H1 (cell line): ENCODE measurements at regions not wholly inside any gene's neighbourhood (a gene's known extent, or its start where the extent isn't known, plus 50 kb on each side); places are given as distances from the start of the nearest gene placed in this dataset.

Experiments
- CTCF ChIA-PET: fragments of 300-600 bp; sonication (Branson Sonifier 250); formaldehyde crosslinking; loops from one replicate; lab custom pipeline; 2021; ENCODE audit not compliant: partially characterized antibody; lab: Charles Lee
- POLR2A ChIA-PET: fragments of 300-600 bp; sonication (Branson Sonifier 250); formaldehyde crosslinking; loops from one replicate; lab custom pipeline; 2021; ENCODE audit warnings: inconsistent platforms; ENCODE audit not compliant: partially characterized antibody; lab: Charles Lee
- DNase-seq, 2 experiments: peaks; one replicate each; pipeline versions ENCODE4 v3.0.0 to v3.0.0-alpha.2; 2010 to 2022; ENCODE audit warnings: low spot score in 2 of 2, low read depth in 1 of 2, mixed read lengths in 1 of 2
- FAIRE-seq: peaks from 2 replicates; lab custom pipeline; 2011; peaks lifted over from hg19 to GRCh38; lab: Jason Lieb, UNC
- H2AFZ ChIP-seq: 2 replicates; pipeline ENCODE4 v1.8.1; 2012; ENCODE audit warnings: low read length, inconsistent platforms
- H2AK5ac ChIP-seq: 2 replicates; pipeline ENCODE4 v1.6.1; 2013; ENCODE audit warnings: low read depth, low read length
- H2BK120ac ChIP-seq: replicated peaks from 2 replicates; pipeline ENCODE3; 2013; ENCODE audit warnings: low read depth, low read length, inconsistent platforms
- H2BK12ac ChIP-seq: 2 replicates; pipeline ENCODE4 v1.6.1; 2013; ENCODE audit warnings: low read depth, low read length
- H2BK15ac ChIP-seq: 2 replicates; pipeline ENCODE4 v1.6.1; 2013; ENCODE audit warnings: low read length
- H2BK20ac ChIP-seq: 2 replicates; pipeline ENCODE4 v1.6.1; 2013; ENCODE audit warnings: low read length
- H2BK5ac ChIP-seq: 2 replicates; pipeline ENCODE4 v1.6.1; 2013; ENCODE audit warnings: low read depth, low read length
- H3K14ac ChIP-seq: 2 replicates; pipeline ENCODE4 v1.6.1; 2013; ENCODE audit warnings: inconsistent platforms; ENCODE audit not compliant: insufficient read length
- H3K18ac ChIP-seq: 2 replicates; pipeline ENCODE4 v1.6.1; 2013; ENCODE audit warnings: low read length; ENCODE audit errors: extremely low read depth
- H3K23ac ChIP-seq: 2 replicates; pipeline ENCODE4 v1.6.1; 2013; ENCODE audit warnings: inconsistent platforms; ENCODE audit not compliant: insufficient read length
- H3K23me2 ChIP-seq: 2 replicates; pipeline ENCODE4 v1.6.1; 2013; ENCODE audit warnings: low read depth, low read length
- H3K27ac ChIP-seq: 2 replicates; pipeline ENCODE4 v1.6.1; 2011; ENCODE audit warnings: low read depth, low read length, inconsistent platforms
- H3K27me3 ChIP-seq, 4 experiments: replicated peaks in 1 of 4; 1 replicate in 1 of 4; 2 replicates in 3 of 4; pipeline versions ENCODE4 v1.6.1 to v1.8.1; 2011 to 2013; ENCODE audit warnings: low read length in 3 of 4, mild to moderate bottlenecking in 3 of 4, inconsistent platforms in 2 of 4, mixed read lengths in 2 of 4, moderate library complexity in 1 of 4; ENCODE audit not compliant: control insufficient read depth in 3 of 4, insufficient read depth in 3 of 4; ENCODE audit errors: extremely low read depth in 1 of 4
- H3K36me3 ChIP-seq, 4 experiments: 2 replicates each; pipeline versions ENCODE4 v1.6.1 to v1.8.1; 2011 to 2013; ENCODE audit warnings: mild to moderate bottlenecking in 4 of 4, low read length in 3 of 4, moderate library complexity in 2 of 4, control low read depth in 1 of 4, inconsistent platforms in 1 of 4; ENCODE audit not compliant: insufficient read depth in 4 of 4, control insufficient read depth in 2 of 4
- H3K4ac ChIP-seq: replicated peaks from 2 replicates; pipeline ENCODE3; 2013; ENCODE audit warnings: low read length, low read depth, mixed read lengths, inconsistent platforms; ENCODE audit not compliant: insufficient read length
- H3K4me1 ChIP-seq, 4 experiments: replicated peaks in 1 of 4; 1 replicate in 1 of 4; 2 replicates in 3 of 4; pipeline versions ENCODE4 v1.6.1 to v1.8.1; 2011 to 2013; ENCODE audit warnings: low read length in 3 of 4, inconsistent platforms in 2 of 4, mixed read lengths in 1 of 4; ENCODE audit not compliant: insufficient read depth in 4 of 4, control insufficient read depth in 3 of 4
- H3K4me2 ChIP-seq, 2 experiments: 2 replicates each; pipeline versions ENCODE4 v1.6.1 to v1.8.1; 2011 to 2013; ENCODE audit warnings: low read depth in 2 of 2, low read length in 2 of 2, control low read depth in 1 of 2, inconsistent platforms in 1 of 2, mild to moderate bottlenecking in 1 of 2; ENCODE audit not compliant: insufficient read depth in 1 of 2
- H3K4me3 ChIP-seq, 4 experiments: fragments of 200-600, 300-600 bp in 1 of 4; sonication (generic), shearing (Covaris generic), sonication (Bioruptor Twin) in 1 of 4; 2 replicates each; pipeline versions ENCODE4 v1.5.1 to v1.8.1; 2011 to 2016; ENCODE audit warnings: low read length in 4 of 4, low read depth in 3 of 4, control low read depth in 2 of 4, inconsistent platforms in 2 of 4, mild to moderate bottlenecking in 2 of 4, mixed read lengths in 1 of 4, moderate library complexity in 1 of 4; ENCODE audit not compliant: insufficient read depth in 2 of 4; ENCODE audit errors: extremely low read depth in 1 of 4
- H3K56ac ChIP-seq: replicated peaks from 2 replicates; pipeline ENCODE3; 2013; ENCODE audit warnings: low read depth, mild to moderate bottlenecking, mixed read lengths, low read length, inconsistent platforms; ENCODE audit not compliant: insufficient read length
- H3K79me1 ChIP-seq: 2 replicates; pipeline ENCODE4 v1.6.1; 2013; ENCODE audit warnings: low read depth, low read length, control low read depth
- H3K79me2 ChIP-seq, 2 experiments: 2 replicates each; pipeline versions ENCODE4 v1.6.1 to v1.8.1; 2012 to 2013; ENCODE audit warnings: low read length in 2 of 2, mild to moderate bottlenecking in 2 of 2, inconsistent platforms in 1 of 2; ENCODE audit not compliant: insufficient read depth in 2 of 2, control insufficient read depth in 1 of 2
- H3K9ac ChIP-seq, 4 experiments: replicated peaks in 1 of 4; 1 replicate in 1 of 4; 2 replicates in 3 of 4; pipeline versions ENCODE4 v1.6.1 to v1.8.1; 2011 to 2013; ENCODE audit warnings: low read depth in 3 of 4, low read length in 3 of 4, control low read depth in 2 of 4, mild to moderate bottlenecking in 2 of 4, moderate library complexity in 2 of 4, inconsistent platforms in 1 of 4; ENCODE audit errors: extremely low read depth in 1 of 4
- H3K9me3 ChIP-seq, 2 experiments: 2 replicates each; pipeline versions ENCODE4 v1.6.1 to v1.8.1; 2012 to 2013; ENCODE audit warnings: mild to moderate bottlenecking in 2 of 2, moderate library complexity in 2 of 2, control low read depth in 1 of 2, inconsistent platforms in 1 of 2, low read depth in 1 of 2, low read length in 1 of 2, mixed read lengths in 1 of 2; ENCODE audit not compliant: insufficient read depth in 2 of 2
- H4K20me1 ChIP-seq, 2 experiments: replicated peaks in 1 of 2; 2 replicates each; pipeline versions ENCODE3 to v1.8.1; 2011 to 2013; ENCODE audit warnings: inconsistent platforms in 2 of 2, low read length in 2 of 2, mild to moderate bottlenecking in 1 of 2; ENCODE audit not compliant: insufficient read depth in 2 of 2, control insufficient read depth in 1 of 2
- H4K5ac ChIP-seq: 2 replicates; pipeline ENCODE4 v1.6.1; 2013; ENCODE audit warnings: low read length, low read depth, mixed read lengths, inconsistent platforms; ENCODE audit not compliant: insufficient read length
- H4K8ac ChIP-seq: 2 replicates; pipeline ENCODE4 v1.8.0; 2013; ENCODE audit warnings: mild to moderate bottlenecking, moderate library complexity, low read length, inconsistent platforms; ENCODE audit not compliant: insufficient read depth; ENCODE audit errors: extremely low read depth
- H4K91ac ChIP-seq: replicated peaks from 2 replicates; pipeline ENCODE3; 2013; ENCODE audit warnings: low read length, mixed read lengths, inconsistent platforms; ENCODE audit not compliant: insufficient read length
- ASH2L ChIP-seq: fragments of 200-600, 300-600 bp; sonication (generic); IDR thresholded peaks from one replicate; pipeline ENCODE4 v1.7.1; 2017; ENCODE audit warnings: low read length
- BRCA1 ChIP-seq: IDR thresholded peaks from 2 replicates; pipeline ENCODE4 v1.6.1; 2012; ENCODE audit warnings: low read depth, low read length, improper control_type of control experiment
- FOSL1 ChIP-seq: IDR thresholded peaks from 2 replicates; pipeline ENCODE4 v1.6.1; 2011; ENCODE audit warnings: mild to moderate bottlenecking, low read depth, low read length, moderate library complexity; ENCODE audit not compliant: insufficient read depth
- JUN ChIP-seq: IDR thresholded peaks from 2 replicates; pipeline ENCODE4 v1.6.1; 2011; ENCODE audit warnings: low read depth, mild to moderate bottlenecking, improper control_type of control experiment, low read length
- KDM5A ChIP-seq: fragments of 200-600 bp; IDR thresholded peaks from 2 replicates; pipeline ENCODE4 v1.7.1; 2012; ENCODE audit warnings: mild to moderate bottlenecking, low read length, inconsistent platforms, mixed read lengths
- NRF1 ChIP-seq: IDR thresholded peaks from 2 replicates; pipeline ENCODE4 v1.6.1; 2011; ENCODE audit warnings: mild to moderate bottlenecking, low read depth, low read length, improper control_type of control experiment
- POLR2A ChIP-seq, 2 experiments: IDR thresholded peaks; 1 replicate in 1 of 2; 2 replicates in 1 of 2; pipeline ENCODE4 v1.6.1; 2011; ENCODE audit warnings: low read depth in 2 of 2, low read length in 2 of 2, mild to moderate bottlenecking in 2 of 2; ENCODE audit errors: control extremely low read depth in 1 of 2
- POU5F1 ChIP-seq: IDR thresholded peaks from 2 replicates; pipeline ENCODE4 v1.6.1; 2011; ENCODE audit warnings: low read depth, mild to moderate bottlenecking, low read length, moderate library complexity
- RAD21 ChIP-seq, 2 experiments: IDR thresholded peaks in 1 of 2; conservative IDR thresholded peaks in 1 of 2; 2 replicates each; pipeline ENCODE4 v1.6.1; 2011; ENCODE audit warnings: low read depth in 2 of 2, low read length in 2 of 2, improper control_type of control experiment in 1 of 2, inconsistent platforms in 1 of 2, mild to moderate bottlenecking in 1 of 2, moderate library complexity in 1 of 2
- RNF2 ChIP-seq: fragments of 200-900, 300-1000 bp; sonication (generic); IDR thresholded peaks from 2 replicates; pipeline ENCODE4 v1.7.1; 2016; ENCODE audit warnings: borderline replicate concordance, low read depth, mild to moderate bottlenecking, antibody characterized with exemption, low read length; ENCODE audit not compliant: poor library complexity, severe bottlenecking; ENCODE audit errors: missing control alignments
- SIX5 ChIP-seq: IDR thresholded peaks from 2 replicates; pipeline ENCODE4 v1.6.1; 2011; ENCODE audit warnings: mild to moderate bottlenecking, low read depth, low read length
- SP2 ChIP-seq: IDR thresholded peaks from 2 replicates; pipeline ENCODE4 v1.6.1; 2012; ENCODE audit warnings: mild to moderate bottlenecking, low read length, inconsistent platforms
- SP4 ChIP-seq: IDR thresholded peaks from 2 replicates; pipeline ENCODE4 v1.6.1; 2012; ENCODE audit warnings: low read length, inconsistent platforms
- SRF ChIP-seq: IDR thresholded peaks from 2 replicates; pipeline ENCODE4 v1.6.1; 2011; ENCODE audit warnings: mild to moderate bottlenecking, low read depth, low read length, moderate library complexity
- TAF7 ChIP-seq: optimal IDR thresholded peaks from 2 replicates; pipeline ENCODE3; 2011; ENCODE audit warnings: low read depth, mild to moderate bottlenecking, inconsistent platforms, low read length, moderate library complexity, borderline replicate concordance
- TEAD4 ChIP-seq: IDR thresholded peaks from 2 replicates; pipeline ENCODE4 v1.6.1; 2012; ENCODE audit warnings: low read depth, low read length, inconsistent platforms, mixed read lengths
- ZNF274 ChIP-seq: IDR thresholded peaks from 2 replicates; pipeline ENCODE4 v1.7.0; 2012; ENCODE audit warnings: low read length, borderline replicate concordance; ENCODE audit errors: extremely low read depth
- WGBS, 2 experiments: shearing (Covaris generic) in 1 of 2; methylation state at CpG; one replicate each; pipeline versions ENCODE4 v1.1.6 to v1.1.7; 2013 to 2015; ENCODE audit warnings: low lambda C conversion rate in 2 of 2, mixed read lengths in 2 of 2, inconsistent platforms in 1 of 2, low coverage in 1 of 2, missing lambda C conversion rate in 1 of 2; ENCODE audit not compliant: insufficient replicate concordance in 2 of 2, insufficient coverage in 1 of 2, insufficient read length in 1 of 2; ENCODE audit errors: extremely low coverage in 1 of 2, missing lambda C conversion rate in 1 of 2; 5-methylcytosine and 5-hydroxymethylcytosine counted together

DNA sequence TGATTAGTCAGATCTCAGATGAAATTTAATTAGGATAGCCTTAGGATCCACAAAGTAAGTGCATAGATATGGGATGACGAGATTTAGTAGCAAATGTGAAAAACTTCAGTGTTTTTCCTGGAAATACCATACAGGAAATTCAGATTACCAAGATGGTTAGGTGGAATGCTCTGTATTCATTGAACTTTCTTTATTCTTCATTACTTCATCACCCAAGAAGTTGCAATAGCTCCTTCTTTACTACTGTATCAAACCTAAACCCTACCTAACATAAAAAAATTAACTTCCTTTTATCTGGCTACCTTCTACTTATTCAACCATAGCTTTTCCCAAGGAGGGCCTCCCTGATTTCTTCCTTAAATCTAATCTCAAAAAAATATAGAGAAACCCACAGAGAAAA lies 100.4 kb downstream of the TTC6 start:
- CTCF ChIA-PET: no interaction called here
- no peak for TF ChIP-seq RAD21 (IDR thresholded peaks at IDR 0.05 in 1 of 2, conservative IDR thresholded peaks at IDR 0.05 in 1 of 2; ENCODE audit: low read depth in 2 of 2, low read length in 2 of 2)
- no peak for TF ChIP-seq ZNF274
- no peak for TF ChIP-seq NRF1
- TF ChIP-seq ASH2L: no peak
- TF ChIP-seq POLR2A (IDR thresholded peaks at IDR 0.05; ENCODE audit: control extremely low read depth in 1 of 2, low read depth in 2 of 2, low read length in 2 of 2): no peak
- no peak for TF ChIP-seq SIX5
- TF ChIP-seq SP4: no peak
- TF ChIP-seq BRCA1: no peak
- TF ChIP-seq SP2: no peak
- no peak for TF ChIP-seq JUN
- TF ChIP-seq TAF7: no peak
- no peak for TF ChIP-seq RNF2
- no peak for TF ChIP-seq SRF
- TF ChIP-seq KDM5A: no peak
- no peak for TF ChIP-seq TEAD4
- TF ChIP-seq FOSL1: no peak
- TF ChIP-seq POU5F1: no peak
- DNase-seq: no peak

More for the DNA sequence above, 100.4 kb downstream of the TTC6 start:
- Histone ChIP-seq H3K36me3 (no peaks in the 10 kb centered on the region), H2BK15ac (no peak overlapping the region), H3K79me1 (no peaks in the 10 kb centered on the region), H4K8ac (no peak overlapping the region), H3K9me3 (no peaks in the 10 kb centered on the region; a peak in 1 of 4 replicates), H2BK20ac (no peak overlapping the region), H3K18ac (no peak overlapping the region), H3K56ac (no peak overlapping the region), H3K23me2 (no peaks in the 10 kb centered on the region), H4K91ac (no peak overlapping the region), H2BK12ac (no peak overlapping the region), H4K20me1 (no peaks in the 10 kb centered on the region), H3K23ac (no peak overlapping the region), H3K27ac (no peak overlapping the region), H3K14ac (no peak overlapping the region), H3K4me2 (no peak overlapping the region), H2AFZ (no peak overlapping the region), H3K9ac (no peak overlapping the region), H3K27me3 (no peaks in the 10 kb centered on the region), H3K4ac (no peak overlapping the region), H3K4me3 (no peak overlapping the region), H3K4me1 (no peaks in the 10 kb centered on the region), H4K5ac (no peak overlapping the region), H2BK120ac (no peak overlapping the region), H2AK5ac (no peak overlapping the region), H2BK5ac (no peak overlapping the region), H3K79me2 (no peaks in the 10 kb centered on the region)
- no peak for FAIRE-seq
- 78% methylated on average over 1 of the region's 1 CpG; no CpG with 5 or more reads in 1 of the 2 experiments for WGBS, 2 experiments
- POLR2A ChIA-PET: no interaction called here
